Brain microvascular endothelial cell (primary cell): ENCODE measurements at regions not wholly inside any gene's neighbourhood (a gene's known extent, or its start where the extent isn't known, plus 50 kb on each side); places are given as distances from the start of the nearest gene placed in this dataset.

Experiments
- DNase-seq: peaks from one replicate; pipeline ENCODE4 v3.0.0-alpha.2; 2020
- H3K27ac ChIP-seq: fragments of 250-450 bp; sonication (Bioruptor Pico); 2 replicates; pipeline ENCODE4 v1.5.1; 2020; ENCODE audit warnings: mild to moderate bottlenecking, moderate library complexity
- H3K27me3 ChIP-seq: fragments of 250-450 bp; sonication (Bioruptor Pico); replicated peaks from 2 replicates; pipeline ENCODE4 v1.5.1; 2020; ENCODE audit warnings: mild to moderate bottlenecking
- H3K36me3 ChIP-seq: fragments of 250-450 bp; sonication (Bioruptor Pico); replicated peaks from 2 replicates; pipeline ENCODE4 v1.5.1; 2020; ENCODE audit warnings: mild to moderate bottlenecking
- H3K4me3 ChIP-seq: 2 replicates; pipeline ENCODE4 v1.5.1; 2011; ENCODE audit warnings: low read depth, mild to moderate bottlenecking, control low read depth, low read length, moderate library complexity
- CTCF ChIP-seq: IDR thresholded peaks from 2 replicates; pipeline ENCODE4 v1.5.1; 2011; ENCODE audit warnings: low read depth, mild to moderate bottlenecking, moderate library complexity, low read length, control low read depth, inconsistent platforms; ENCODE audit errors: missing control alignments
- in situ Hi-C: cut with HindIII; loops from 2 replicates; pipeline ENCODE4 v1.10.0; 2017; ENCODE audit warnings: low sequenced_read_pairs, low pct_ligation_motif_present

GRCh38 chr3:13261892-13262291, 158.2 kb downstream of the NUP210 start:
- no peaks in the 10 kb centered on the region for H3K27me3 ChIP-seq
- no peak overlapping the region for H3K4me3 ChIP-seq
- H3K27ac ChIP-seq = no peak overlapping the region
- no peaks in the 10 kb centered on the region for H3K36me3 ChIP-seq
- no peak for TF ChIP-seq CTCF
- in situ Hi-C loops = no loop called here
- DNase-seq = no peak

- H3K4me3 ChIP-seq = no peak overlapping the region
- no peak for TF ChIP-seq CTCF
- no peak for DNase-seq
- no peaks in the 10 kb centered on the region for H3K27me3 ChIP-seq
- in situ Hi-C loops = no loop called here
- H3K27ac ChIP-seq = no peak overlapping the region
- H3K36me3 ChIP-seq = no peaks in the 10 kb centered on the region
These were observed 158.9 kb downstream of the NUP210 start for GRCh38 chr3:13261104-13261830.

GRCh38 chr3:13260259-13261103, 159.6 kb downstream of the NUP210 start:
- in situ Hi-C loops = no loop called here
- no peak overlapping the region for H3K27ac ChIP-seq
- H3K27me3 ChIP-seq = no peaks in the 10 kb centered on the region
- peak; percentile 21 for TF ChIP-seq CTCF
- DNase-seq = no peak
- no peaks in the 10 kb centered on the region for H3K36me3 ChIP-seq
- H3K4me3 ChIP-seq = no peak overlapping the region

GRCh38 chr3:13259831-13260230, 160.3 kb downstream of the NUP210 start:
- no peak overlapping the region for H3K4me3 ChIP-seq
- no peak for TF ChIP-seq CTCF
- DNase-seq = no peak
- in situ Hi-C loops = no loop called here
- H3K27ac ChIP-seq = no peak overlapping the region
- no peaks in the 10 kb centered on the region for H3K27me3 ChIP-seq
- no peaks in the 10 kb centered on the region for H3K36me3 ChIP-seq

GRCh38 chr3:13258986-13259514, 161.1 kb downstream of the NUP210 start:
- no peak for DNase-seq
- H3K27me3 ChIP-seq = no peaks in the 10 kb centered on the region
- no peak for TF ChIP-seq CTCF
- in situ Hi-C loops = no loop called here
- no peak overlapping the region for H3K4me3 ChIP-seq
- no peak overlapping the region for H3K27ac ChIP-seq
- no peaks in the 10 kb centered on the region for H3K36me3 ChIP-seq
